Bronchial epithelial cell (primary cell): ENCODE measurements at regions not wholly inside any gene's neighbourhood (a gene's known extent, or its start where the extent isn't known, plus 50 kb on each side); places are given as distances from the start of the nearest gene placed in this dataset.
"Not testable (repeated sequence)": the region's sequence is repeated elsewhere in the genome, so short reads cannot be mapped to it uniquely, and the experiment has no call there.

Experiments
- DNase-seq: peaks from one replicate; pipeline ENCODE4 v3.0.0-alpha.2; 2010; ENCODE audit warnings: low read depth
- FAIRE-seq: peaks from 2 replicates; lab custom pipeline; 2011; peaks lifted over from hg19 to GRCh38; lab: Jason Lieb, UNC
- H3K27me3 ChIP-seq: 2 replicates; pipeline ENCODE4 v1.5.1; 2011; ENCODE audit warnings: low read length; ENCODE audit not compliant: control insufficient read depth, insufficient read depth
- H3K36me3 ChIP-seq: 2 replicates; pipeline ENCODE4 v1.5.1; 2011; ENCODE audit warnings: low read length; ENCODE audit not compliant: control insufficient read depth, insufficient read depth
- H3K4me3 ChIP-seq: 2 replicates; pipeline ENCODE4 v1.5.1; 2011; ENCODE audit warnings: mild to moderate bottlenecking, low read depth, low read length, control low read depth
- TF ChIP-seq, protein P1 (sequence below): IDR thresholded peaks from 2 replicates; pipeline ENCODE4 v1.5.1; 2011; ENCODE audit warnings: mild to moderate bottlenecking, moderate library complexity, low read length, control low read depth, inconsistent platforms; ENCODE audit not compliant: insufficient read depth, severe bottlenecking

DNA sequence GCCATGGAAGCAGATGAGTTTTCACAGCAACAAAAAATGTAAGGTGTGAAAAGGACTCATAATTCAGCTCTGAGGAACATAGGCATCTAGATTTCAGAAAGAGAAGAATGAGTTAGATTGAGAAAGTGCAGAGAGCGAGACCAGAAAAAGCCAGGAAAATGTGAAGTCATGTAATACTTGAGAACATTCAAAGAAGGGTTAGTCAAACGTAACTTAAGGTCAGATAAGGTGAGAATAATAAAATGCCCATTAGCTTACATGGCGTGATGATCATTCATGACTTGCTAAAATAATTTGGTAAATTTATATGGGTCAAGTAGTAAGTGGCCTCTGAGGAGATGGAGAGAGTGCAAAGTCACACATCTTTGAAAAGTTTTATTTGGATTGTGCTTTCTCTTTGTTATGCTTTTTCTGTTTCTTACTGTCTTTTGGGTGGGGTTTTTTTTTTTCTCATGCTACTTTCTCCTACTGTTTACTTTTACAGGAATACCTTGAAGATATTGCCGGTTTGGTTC is 271.8 kb upstream of the NRG3 start:
- TF ChIP-seq, protein P1, sequence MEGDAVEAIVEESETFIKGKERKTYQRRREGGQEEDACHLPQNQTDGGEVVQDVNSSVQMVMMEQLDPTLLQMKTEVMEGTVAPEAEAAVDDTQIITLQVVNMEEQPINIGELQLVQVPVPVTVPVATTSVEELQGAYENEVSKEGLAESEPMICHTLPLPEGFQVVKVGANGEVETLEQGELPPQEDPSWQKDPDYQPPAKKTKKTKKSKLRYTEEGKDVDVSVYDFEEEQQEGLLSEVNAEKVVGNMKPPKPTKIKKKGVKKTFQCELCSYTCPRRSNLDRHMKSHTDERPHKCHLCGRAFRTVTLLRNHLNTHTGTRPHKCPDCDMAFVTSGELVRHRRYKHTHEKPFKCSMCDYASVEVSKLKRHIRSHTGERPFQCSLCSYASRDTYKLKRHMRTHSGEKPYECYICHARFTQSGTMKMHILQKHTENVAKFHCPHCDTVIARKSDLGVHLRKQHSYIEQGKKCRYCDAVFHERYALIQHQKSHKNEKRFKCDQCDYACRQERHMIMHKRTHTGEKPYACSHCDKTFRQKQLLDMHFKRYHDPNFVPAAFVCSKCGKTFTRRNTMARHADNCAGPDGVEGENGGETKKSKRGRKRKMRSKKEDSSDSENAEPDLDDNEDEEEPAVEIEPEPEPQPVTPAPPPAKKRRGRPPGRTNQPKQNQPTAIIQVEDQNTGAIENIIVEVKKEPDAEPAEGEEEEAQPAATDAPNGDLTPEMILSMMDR, result no peak
- DNase-seq, result no peak
- Histone ChIP-seq H3K4me3 (no peak overlapping the region), H3K27me3 (no peaks in the 10 kb centered on the region), H3K36me3 (no peaks in the 10 kb centered on the region)
- no peak for FAIRE-seq

DNA sequence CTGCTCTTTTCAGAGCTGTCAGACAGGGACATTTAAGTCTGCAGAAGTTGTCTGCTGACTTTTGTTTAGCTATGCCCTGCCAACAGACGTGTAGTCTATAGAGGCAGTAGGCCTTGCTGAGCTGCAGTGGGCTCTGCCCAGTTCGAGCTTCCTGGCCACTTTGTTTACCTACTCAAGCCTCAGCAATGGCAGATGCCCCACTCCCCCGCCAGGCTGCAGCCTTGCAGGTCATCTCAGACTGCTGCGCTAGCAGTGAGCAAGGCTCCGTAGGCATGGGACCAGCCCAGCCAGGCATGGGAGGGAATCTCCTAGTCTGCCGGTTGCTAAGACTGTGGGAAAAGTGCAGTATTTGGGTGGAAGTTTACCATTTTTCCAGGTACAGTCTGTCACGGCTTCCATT is 230.5 kb upstream of the NRG3 start:
- H3K4me3 ChIP-seq, DNase-seq, H3K27me3 ChIP-seq, H3K36me3 ChIP-seq, FAIRE-seq: not testable (repeated sequence)

DNA sequence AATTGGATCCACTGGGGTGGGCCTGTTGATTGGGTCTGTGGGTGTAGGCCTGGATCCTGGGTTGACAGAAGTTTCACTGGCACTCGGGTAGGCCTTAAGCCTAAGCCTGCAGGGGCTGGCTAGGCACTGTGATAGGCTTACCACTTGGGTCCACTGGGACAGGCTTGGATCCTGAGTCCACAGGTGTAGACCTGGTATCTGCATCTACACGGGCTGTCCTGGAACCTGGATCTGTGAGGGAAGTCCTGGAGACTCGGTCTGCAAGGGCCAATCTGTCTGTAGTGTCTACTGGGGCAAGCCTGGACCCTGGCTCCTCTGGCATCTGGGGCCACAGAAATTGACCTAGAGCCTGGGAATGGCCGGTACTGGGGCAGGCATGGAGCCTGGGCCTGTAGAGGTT is 219.0 kb upstream of the NRG3 start:
- FAIRE-seq (no peak), DNase-seq (no peak)
- TF ChIP-seq, protein P1, result no peak

DNA sequence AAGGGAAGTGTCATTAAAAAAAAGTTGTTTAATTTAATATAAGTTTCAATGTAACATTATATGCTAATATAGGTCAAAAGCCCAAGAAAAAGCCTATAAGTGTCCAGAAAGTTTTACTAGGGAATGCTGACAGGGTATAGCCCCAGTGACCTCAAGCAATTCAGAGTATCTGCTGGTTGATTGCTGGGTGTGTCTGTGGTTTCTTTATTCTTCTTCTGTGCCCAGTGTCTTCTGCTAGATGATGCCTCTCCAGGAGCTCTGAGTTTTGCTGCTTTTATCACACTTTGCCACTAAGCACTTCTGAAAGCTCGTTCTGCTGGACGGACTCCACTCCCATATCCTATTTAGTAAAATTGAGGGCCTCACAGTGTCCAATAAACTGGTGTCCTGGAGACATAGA is 212.2 kb upstream of the NRG3 start:
- no peak for FAIRE-seq
- no peaks in the 10 kb centered on the region for H3K36me3 ChIP-seq
- no peak for DNase-seq
- H3K27me3 ChIP-seq, result no peaks in the 10 kb centered on the region
- no peak overlapping the region for H3K4me3 ChIP-seq
- TF ChIP-seq, protein P1, result no peak

More for the DNA sequence above, 219.0 kb upstream of the NRG3 start:
- H3K27me3 ChIP-seq, result no peaks in the 10 kb centered on the region
- no peak overlapping the region for H3K4me3 ChIP-seq
- H3K36me3 ChIP-seq, result no peaks in the 10 kb centered on the region

DNA sequence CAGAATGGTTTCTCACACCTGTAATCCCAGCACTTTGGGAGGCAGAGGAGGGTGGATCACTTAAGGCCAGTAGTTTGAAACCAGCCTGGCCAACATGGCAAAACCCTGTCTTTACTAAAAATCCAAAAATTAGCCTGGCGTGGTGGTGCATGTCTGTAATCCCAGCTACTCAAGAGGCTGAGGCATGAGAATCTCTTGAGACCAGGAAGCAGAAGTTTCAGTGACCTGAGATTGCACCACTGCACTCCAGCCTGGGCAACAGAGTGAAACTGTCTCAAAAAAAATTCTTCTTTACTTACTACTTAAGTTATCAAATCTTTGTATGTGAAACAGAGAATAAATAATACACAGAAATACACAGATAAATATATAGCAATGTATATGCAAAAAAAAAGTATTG is 210.2 kb upstream of the NRG3 start:
- not testable (repeated sequence) for H3K4me3 ChIP-seq, H3K27me3 ChIP-seq, FAIRE-seq, DNase-seq, H3K36me3 ChIP-seq

DNA sequence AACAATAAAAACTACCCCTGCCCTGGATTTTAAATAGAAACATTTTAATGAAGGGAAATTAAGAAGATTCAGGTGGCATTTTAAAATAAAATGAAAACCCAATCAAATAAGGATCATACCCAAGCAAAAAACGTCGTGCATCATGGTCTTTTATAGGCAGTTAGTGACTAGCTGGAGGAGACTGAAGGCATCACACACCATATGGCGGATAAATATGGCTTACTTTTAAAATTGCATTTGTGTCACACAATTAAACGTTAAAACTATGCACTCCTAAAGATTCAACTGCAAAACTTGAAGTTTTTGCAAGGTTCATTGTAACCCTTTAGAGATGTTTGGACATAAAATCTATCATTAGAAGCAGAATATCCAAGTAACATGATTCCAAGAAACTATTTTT is 200.1 kb upstream of the NRG3 start:
- no peaks in the 10 kb centered on the region for H3K27me3 ChIP-seq
- TF ChIP-seq, protein P1, result no peak
- FAIRE-seq (no peak), DNase-seq (no peak)
- no peak overlapping the region for H3K4me3 ChIP-seq
- no peaks in the 10 kb centered on the region for H3K36me3 ChIP-seq

DNA sequence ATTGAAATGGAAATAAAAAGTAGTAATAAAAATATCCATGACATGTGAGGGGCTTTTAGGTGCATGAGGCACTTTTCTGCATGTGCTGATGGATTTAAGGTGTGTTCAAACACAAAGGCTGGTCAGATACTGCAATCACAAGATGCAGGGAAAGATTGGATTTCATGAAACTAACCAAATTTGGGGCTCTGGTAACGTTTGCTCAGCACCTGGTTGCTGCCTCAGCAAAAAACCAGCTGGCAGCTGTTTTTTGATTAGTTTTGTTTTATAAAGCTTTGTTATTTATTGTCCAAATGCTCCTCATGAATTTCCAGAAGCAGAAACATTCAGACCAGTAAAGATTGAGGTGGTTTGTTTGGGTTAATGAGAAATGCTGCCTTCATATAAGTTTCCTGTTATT is 195.7 kb upstream of the NRG3 start:
- Histone ChIP-seq H3K36me3 (no peaks in the 10 kb centered on the region), H3K27me3 (no peaks in the 10 kb centered on the region), H3K4me3 (no peak overlapping the region)
- no peak for DNase-seq
- TF ChIP-seq, protein P1, result no peak
- FAIRE-seq, result no peak
